DOHH2 (cell line): ENCODE measurements at regions not wholly inside any gene's neighbourhood (a gene's known extent, or its start where the extent isn't known, plus 50 kb on each side); places are given as distances from the start of the nearest gene placed in this dataset.

Source experiments
- EZH2phosphoT487 ChIP-seq: fragments of 200-600 bp; sonication (generic); IDR thresholded peaks from 2 replicates; pipeline ENCODE4 v1.6.1; 2017; ENCODE audit warnings: borderline replicate concordance, mild to moderate bottlenecking, antibody characterized with exemption, low read length, moderate library complexity, mixed read lengths
- TF ChIP-seq, protein P1 (sequence below): fragments of 200-600 bp; sonication (generic); IDR thresholded peaks from one replicate; pipeline ENCODE4 v1.5.1; 2014; ENCODE audit warnings: antibody characterized with exemption, mild to moderate bottlenecking, low read depth, low read length; ENCODE audit not compliant: poor library complexity, severe bottlenecking

DNA sequence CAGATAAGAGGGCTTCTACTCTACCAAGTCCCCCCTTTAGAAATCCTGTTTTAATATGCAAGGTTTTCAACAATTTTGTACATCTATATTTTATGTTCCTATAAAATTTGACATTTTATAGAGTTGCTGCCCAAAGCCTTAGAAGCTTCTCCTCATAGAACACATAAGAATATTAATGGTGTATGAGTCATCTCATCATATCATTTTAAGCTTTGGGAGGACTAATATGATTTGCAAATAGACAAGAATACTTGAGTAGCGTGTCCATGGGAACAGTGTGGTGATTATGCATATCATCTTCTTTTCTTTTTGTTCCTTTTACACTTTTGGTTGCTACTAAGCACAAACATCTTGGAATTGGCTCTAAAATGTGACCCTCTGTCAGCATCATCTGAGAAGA is 56.7 kb upstream of the HUWE1 start:
- TF ChIP-seq, protein P1, sequence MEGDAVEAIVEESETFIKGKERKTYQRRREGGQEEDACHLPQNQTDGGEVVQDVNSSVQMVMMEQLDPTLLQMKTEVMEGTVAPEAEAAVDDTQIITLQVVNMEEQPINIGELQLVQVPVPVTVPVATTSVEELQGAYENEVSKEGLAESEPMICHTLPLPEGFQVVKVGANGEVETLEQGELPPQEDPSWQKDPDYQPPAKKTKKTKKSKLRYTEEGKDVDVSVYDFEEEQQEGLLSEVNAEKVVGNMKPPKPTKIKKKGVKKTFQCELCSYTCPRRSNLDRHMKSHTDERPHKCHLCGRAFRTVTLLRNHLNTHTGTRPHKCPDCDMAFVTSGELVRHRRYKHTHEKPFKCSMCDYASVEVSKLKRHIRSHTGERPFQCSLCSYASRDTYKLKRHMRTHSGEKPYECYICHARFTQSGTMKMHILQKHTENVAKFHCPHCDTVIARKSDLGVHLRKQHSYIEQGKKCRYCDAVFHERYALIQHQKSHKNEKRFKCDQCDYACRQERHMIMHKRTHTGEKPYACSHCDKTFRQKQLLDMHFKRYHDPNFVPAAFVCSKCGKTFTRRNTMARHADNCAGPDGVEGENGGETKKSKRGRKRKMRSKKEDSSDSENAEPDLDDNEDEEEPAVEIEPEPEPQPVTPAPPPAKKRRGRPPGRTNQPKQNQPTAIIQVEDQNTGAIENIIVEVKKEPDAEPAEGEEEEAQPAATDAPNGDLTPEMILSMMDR, result no peak
- no peak for TF ChIP-seq EZH2phosphoT487
